HG03103 (cell line): ENCODE measurements at regions not wholly inside any gene's neighbourhood (a gene's known extent, or its start where the extent isn't known, plus 50 kb on each side); places are given as distances from the start of the nearest gene placed in this dataset.
"Not testable (repeated sequence)": the region's sequence is repeated elsewhere in the genome, so short reads cannot be mapped to it uniquely, and the experiment has no call there.

Source experiments
- ATAC-seq: cut with Tn5 transposase; IDR thresholded peaks from one replicate; pipeline ENCODE4 v1.9.1; 2021; ENCODE audit warnings: low read depth; ENCODE audit not compliant: unreplicated experiment

DNA sequence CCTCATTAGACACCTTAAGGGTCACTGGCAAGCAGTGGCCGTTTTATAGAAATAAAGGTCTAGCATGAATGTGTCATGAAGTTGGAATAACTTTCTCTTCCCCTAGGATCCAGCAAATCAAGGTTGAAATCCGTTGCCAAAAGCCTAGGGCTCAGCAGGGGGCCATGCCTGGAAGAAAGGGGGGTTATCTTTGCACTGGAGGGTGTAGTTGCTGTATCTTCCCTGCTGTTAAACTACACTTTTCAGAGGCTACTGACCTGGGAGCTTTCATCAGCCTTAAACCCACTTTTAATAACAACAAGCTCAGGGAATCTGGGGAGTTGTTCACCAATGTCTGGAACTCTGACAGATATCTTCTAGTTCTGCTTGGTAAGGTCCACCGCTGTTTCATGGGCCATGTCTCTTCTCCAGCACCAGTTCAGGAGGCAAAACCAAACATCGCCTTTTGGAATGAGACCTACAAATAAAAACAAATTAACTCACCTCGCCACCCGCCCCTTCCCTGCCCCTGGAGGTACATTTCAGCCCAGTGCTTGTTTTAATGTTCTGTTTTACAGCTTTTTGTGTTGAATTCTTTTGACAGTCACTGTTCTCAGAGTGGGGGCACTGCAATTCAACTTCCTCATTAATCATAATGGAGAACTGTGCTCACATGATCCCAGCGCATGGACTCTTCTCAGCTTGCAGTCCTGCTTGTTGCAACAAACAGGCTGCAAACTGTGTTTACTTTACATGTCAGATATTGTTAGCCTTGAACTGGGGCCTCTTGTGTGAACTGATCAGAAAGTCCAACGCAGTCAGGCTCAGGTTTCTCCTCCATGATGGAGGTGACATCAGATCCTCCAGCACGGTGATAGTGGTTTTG, 508.7 kb downstream of the KCNJ2 start:
- ATAC-seq: no peak

DNA sequence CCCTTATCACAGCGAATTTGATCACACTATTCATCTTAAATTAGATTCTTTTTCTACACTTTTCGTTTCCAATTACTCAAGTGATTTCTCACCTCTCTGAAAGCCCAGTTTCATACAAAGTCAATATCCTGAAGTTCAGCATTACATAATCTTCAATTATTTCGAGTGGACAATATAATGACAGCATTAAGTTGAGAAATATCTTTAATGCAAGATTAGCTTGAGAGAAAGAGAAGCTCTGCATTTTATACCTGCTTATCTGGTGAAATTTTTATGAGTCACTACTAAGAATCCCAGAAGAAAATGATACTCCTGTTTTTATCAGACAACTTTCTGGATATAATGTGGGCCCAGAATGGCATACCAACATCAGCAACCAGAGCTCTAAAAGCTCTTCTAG, 509.6 kb downstream of the KCNJ2 start:
- ATAC-seq: no peak

- no peak for ATAC-seq
Measured at GRCh38 chr17:70683936-70684335, 514.6 kb downstream of the KCNJ2 start.

GRCh38 chr17:70687421-70687820, 518.1 kb downstream of the KCNJ2 start:
- ATAC-seq: no peak

DNA sequence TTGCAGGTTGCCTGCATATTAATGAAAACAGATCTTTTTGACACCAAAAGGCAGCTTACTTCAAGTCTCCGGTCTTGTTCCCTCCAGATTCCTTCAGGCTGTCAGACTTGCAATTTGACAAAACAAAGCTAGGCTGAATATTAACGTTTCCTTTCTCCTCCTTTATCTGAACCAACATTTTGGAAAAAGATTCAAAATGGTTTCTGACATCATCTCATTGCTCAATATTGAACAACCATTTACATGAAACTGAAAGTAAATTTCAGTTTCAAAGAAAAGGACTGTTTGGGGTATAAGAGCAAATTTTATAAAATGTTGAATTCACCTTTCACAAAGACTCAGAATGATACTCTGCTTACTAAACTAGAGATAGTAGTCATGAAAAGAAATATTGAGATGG, 521.8 kb downstream of the KCNJ2 start:
- no peak for ATAC-seq

- no peak for ATAC-seq
Measured at GRCh38 chr17:70699408-70699807, 530.1 kb downstream of the KCNJ2 start.

GRCh38 chr17:70702683-70703255, 533.4 kb downstream of the KCNJ2 start:
- no peak for ATAC-seq

GRCh38 chr17:70709596-70709995, 540.3 kb downstream of the KCNJ2 start:
- no peak for ATAC-seq

- ATAC-seq: no peak
Measured at GRCh38 chr17:70713694-70714093, 544.4 kb downstream of the KCNJ2 start.

DNA sequence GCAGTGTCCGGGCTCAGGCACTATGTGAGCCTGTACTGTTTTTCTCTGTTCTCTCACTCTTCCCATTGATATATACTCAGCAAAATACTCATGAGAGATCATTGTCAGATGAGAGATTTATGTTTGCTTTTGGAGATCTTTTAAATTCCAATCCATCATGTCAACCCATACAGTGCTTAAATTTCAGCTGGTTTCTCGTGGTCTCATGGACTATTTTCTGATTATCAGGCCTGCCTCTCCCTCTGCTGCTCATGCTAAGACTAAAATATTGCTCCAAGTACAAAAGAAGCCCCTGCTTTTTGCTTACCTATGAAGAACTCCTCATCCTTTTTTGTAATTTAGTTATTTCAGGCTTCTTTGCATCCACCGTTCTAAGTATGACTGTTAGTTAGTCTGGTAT, 547.2 kb downstream of the KCNJ2 start:
- no peak for ATAC-seq

DNA sequence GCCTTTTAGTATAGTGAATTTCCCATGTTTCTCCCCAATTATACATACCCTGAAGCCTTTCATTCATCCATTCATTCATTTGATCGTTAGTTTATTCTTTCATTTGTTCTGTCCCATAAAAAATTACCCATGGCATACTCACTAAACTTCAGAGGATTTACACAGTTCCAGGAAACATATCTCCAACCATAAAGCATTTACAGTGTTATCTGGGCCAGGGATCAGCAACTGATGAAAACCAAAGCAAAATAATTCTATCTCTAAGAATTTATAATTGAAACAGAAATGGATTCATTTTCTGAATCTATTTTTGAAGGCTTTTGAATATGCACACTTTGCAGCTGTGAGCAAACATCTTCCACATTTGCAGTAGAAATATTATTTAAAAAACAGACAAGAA, 547.7 kb downstream of the KCNJ2 start:
- no peak for ATAC-seq

DNA sequence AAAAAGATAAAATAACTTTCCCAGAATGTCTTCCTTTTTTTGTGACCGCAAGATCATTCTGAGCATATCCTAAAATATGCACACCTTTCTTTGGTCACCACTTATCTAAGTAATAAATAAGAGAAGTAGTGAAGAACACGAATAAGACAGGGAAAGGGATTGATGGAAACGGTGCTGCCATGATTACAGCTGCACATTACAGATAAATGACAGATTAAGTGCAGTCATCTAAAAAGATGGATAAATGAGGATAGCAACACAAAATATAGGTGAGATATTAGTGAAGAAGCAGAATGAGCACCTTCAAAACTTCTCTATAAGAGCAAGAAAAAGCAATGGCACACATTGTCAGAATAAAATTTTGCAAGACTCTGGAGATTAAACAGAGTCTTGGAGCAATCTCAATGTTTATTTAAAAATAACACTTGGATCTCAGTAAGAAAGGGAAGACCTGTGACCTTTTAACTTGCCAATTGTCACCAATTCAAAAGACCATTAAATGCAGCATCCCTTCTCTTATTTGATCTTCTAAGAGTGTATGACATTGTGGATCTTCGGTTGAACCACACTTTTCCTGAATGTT, 567.1 kb downstream of the KCNJ2 start:
- ATAC-seq: no peak

DNA sequence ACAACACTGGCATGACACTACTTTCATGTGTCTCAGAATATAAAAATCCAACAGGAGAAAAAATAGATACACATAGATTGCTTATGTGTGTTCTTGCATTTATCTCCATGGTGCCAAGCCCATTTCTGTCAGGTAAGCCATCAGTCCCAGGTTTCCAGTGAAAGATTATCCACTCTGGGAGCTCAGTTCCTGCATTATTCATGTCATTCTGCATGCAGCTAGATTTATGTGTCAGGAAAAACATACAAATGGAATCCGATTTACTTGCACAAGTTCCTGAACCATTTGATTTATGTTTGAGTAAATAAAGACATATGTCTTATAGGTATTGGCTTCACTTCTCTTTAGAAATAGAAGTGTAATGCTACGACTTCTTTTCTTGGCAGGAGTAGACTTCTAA, 569.7 kb downstream of the KCNJ2 start:
- no peak for ATAC-seq

DNA sequence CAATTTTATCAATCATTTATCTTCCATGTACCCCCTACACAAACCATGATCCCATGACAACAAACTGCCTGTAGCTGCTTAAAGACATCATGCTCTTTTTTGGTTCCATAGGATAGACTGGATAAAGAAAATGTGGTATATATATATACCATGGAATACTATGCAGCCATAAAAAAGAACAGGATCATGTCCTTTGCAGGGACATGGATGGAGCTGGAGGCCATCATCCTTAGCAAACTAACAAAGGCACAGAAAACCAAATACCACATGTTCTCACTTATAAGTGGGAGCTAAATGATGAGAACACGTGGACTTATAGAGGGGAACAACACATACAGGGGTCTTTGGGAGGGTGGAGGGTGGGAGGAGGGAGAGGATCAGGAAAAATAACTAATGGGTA, 577.2 kb downstream of the KCNJ2 start:
- ATAC-seq: not testable (repeated sequence)

DNA sequence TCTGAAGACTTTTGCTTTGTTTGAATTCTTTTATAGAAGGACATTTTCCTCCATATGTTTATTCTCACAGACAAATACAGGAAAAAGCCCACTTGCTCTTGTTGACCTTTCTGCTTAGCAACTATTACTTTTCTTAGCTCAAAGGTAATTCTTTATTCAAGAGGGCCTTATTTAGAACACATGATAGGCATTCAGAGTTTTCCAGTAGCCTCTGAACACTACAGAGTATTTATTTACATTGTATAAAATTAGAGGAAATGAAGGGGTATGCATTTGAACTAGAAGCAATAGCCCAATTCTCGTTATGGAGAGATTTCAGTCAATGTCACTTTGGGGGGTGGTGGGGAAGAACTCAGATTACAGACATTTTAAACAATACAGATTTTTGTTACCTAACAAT, 581.7 kb downstream of the KCNJ2 start:
- ATAC-seq: no peak

GRCh38 chr17:70752461-70752860, 583.1 kb downstream of the KCNJ2 start:
- ATAC-seq: not testable (repeated sequence)

DNA sequence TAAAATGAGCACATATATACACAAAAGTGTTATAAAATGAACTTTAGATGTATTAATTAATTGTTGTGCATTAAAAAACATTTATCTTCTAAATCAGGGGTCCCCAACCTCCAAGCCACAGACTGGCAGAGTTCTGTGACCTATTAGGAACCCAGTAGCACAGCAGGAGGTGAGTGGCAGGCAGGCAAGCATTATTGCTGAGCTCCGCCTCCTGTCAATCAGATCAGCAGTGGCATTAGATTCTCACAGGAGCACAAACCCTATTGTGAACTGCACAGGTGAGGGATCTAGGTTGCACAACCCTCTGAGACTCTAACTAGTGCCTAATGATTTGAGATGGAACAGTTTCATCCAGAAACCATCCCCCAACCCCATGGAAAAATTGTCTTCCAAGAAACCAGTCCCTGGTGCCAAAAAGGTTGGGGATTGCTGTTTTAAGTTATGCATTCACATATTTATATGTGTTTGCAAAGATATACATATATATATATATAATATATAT, 583.7 kb downstream of the KCNJ2 start:
- ATAC-seq: no peak

- no peak for ATAC-seq
Measured at GRCh38 chr17:70763018-70763417, 593.7 kb downstream of the KCNJ2 start.

DNA sequence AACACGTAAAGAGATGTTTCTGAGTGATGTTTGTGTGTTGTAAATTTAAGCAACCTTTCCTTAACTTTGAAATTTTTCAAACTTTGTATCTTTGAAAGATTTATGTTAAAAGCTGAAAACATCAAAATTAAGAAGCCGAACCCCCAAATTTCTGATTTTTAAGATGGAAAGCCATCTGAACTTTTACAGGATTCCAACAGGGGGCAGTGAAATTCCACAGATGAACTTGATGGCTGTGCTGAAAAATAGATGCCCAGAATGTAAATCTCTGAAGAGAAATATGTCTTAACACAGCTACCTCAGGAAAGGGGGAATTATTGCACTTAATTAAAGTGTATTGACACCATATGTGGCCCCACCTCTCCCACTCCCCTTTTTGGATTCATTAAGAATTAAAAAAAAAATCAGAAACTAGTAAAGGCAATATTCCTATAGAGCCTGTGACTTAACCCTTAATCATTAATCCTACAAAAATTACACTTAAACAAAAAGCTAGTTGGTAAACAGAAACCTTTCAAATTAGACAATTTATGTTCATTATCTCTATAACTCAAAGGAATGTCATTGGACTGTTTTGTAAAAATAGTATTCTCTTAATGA, 597.9 kb downstream of the KCNJ2 start:
- ATAC-seq: no peak

- ATAC-seq: no peak
Measured at GRCh38 chr17:70769956-70770355, 600.6 kb downstream of the KCNJ2 start.

DNA sequence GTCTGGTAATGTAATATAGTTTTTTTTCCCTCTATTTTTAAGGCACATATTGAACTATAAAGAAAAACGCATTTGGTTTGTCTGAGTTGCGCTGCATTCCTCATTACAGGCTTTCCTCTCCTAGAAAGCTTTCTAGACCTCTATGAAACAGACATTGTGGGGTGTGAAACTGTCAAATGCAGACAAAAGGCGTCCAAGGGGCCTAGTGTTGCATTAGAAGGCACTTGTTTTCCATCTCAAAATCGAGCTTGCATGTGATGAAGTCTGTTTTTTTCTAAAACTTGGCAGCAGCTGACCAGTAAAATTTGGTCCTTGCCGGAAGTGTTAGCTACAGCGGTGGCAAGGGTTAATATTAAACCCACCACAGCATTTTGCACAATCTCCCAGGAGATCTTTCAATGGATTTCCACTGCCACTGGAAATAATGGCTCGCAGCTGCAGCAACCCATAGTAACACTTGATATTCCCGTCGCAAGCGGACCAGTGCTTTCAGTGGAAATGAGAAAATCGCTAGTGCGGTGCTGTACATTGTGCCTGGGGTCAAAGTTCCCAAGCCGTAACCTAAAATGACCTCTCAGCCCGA, 602.6 kb downstream of the KCNJ2 start:
- no peak for ATAC-seq
